ENCODE measurements at regions not wholly inside any gene's neighbourhood (a gene's known extent, or its start where the extent isn't known, plus 50 kb on each side); places are given as distances from the start of the nearest gene placed in this dataset.
"Not testable (repeated sequence)": the region's sequence is repeated elsewhere in the genome, so short reads cannot be mapped to it uniquely, and the experiment has no call there.

DNA sequence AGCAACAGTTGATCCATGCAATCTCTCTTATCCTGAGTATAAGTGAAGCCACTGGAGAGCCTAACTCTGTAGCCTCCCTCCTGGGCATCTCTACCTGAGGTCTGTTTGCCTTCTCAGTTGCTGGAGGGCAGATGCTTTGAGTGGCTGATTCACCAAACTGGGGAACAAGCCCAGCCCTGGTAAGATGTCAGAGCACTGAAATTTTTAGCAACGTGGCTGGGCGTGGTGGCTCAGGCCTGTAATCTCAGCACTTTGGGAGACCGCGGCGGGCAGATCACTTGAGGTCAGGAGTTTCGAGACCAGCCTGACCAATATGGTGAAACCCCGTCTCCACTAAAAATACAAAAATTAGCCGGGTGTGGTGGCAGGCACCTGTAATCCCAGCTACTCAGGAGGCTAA is 812.0 kb upstream of the EEF2KMT start:
- TF ChIP-seq, protein P1, sequence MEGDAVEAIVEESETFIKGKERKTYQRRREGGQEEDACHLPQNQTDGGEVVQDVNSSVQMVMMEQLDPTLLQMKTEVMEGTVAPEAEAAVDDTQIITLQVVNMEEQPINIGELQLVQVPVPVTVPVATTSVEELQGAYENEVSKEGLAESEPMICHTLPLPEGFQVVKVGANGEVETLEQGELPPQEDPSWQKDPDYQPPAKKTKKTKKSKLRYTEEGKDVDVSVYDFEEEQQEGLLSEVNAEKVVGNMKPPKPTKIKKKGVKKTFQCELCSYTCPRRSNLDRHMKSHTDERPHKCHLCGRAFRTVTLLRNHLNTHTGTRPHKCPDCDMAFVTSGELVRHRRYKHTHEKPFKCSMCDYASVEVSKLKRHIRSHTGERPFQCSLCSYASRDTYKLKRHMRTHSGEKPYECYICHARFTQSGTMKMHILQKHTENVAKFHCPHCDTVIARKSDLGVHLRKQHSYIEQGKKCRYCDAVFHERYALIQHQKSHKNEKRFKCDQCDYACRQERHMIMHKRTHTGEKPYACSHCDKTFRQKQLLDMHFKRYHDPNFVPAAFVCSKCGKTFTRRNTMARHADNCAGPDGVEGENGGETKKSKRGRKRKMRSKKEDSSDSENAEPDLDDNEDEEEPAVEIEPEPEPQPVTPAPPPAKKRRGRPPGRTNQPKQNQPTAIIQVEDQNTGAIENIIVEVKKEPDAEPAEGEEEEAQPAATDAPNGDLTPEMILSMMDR (conservative IDR thresholded peaks at IDR 0.05; ENCODE audit: low read depth, low read length): not testable (repeated sequence)
- not testable (repeated sequence) for TF ChIP-seq MAZ (IDR thresholded peaks at IDR 0.05; ENCODE audit: borderline replicate concordance, low read depth, low read length); BHLHE40 (IDR thresholded peaks at IDR 0.05; ENCODE audit: low read depth, low read length); MAFK (IDR thresholded peaks at IDR 0.05; ENCODE audit: low read depth, low read length); POLR2A (IDR thresholded peaks at IDR 0.05; ENCODE audit: low read depth, low read length); RFX5 (IDR thresholded peaks at IDR 0.05; ENCODE audit: low read depth, low read length); RAD21 (IDR thresholded peaks at IDR 0.05; ENCODE audit: low read length); SMC3 (IDR thresholded peaks at IDR 0.05; ENCODE audit: low read depth, low read length)
- TF ChIP-seq, protein P2, sequence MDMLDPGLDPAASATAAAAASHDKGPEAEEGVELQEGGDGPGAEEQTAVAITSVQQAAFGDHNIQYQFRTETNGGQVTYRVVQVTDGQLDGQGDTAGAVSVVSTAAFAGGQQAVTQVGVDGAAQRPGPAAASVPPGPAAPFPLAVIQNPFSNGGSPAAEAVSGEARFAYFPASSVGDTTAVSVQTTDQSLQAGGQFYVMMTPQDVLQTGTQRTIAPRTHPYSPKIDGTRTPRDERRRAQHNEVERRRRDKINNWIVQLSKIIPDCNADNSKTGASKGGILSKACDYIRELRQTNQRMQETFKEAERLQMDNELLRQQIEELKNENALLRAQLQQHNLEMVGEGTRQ (IDR thresholded peaks at IDR 0.05; ENCODE audit: low read depth, low read length): not testable (repeated sequence)
